Hematopoietic multipotent progenitor cell treated with erythropoietin and hydrocortisone succinate and interleukin-3 and kit ligand, for 15 days (in vitro differentiated cells): ENCODE measurements at regions not wholly inside any gene's neighbourhood (a gene's known extent, or its start where the extent isn't known, plus 50 kb on each side); places are given as distances from the start of the nearest gene placed in this dataset.
"Not testable (repeated sequence)": the region's sequence is repeated elsewhere in the genome, so short reads cannot be mapped to it uniquely, and the experiment has no call there.

ENCODE experiments used
- DNase-seq: peaks from one replicate; pipeline ENCODE4 v3.0.0-alpha.2; 2015; ENCODE audit warnings: low spot score

DNA sequence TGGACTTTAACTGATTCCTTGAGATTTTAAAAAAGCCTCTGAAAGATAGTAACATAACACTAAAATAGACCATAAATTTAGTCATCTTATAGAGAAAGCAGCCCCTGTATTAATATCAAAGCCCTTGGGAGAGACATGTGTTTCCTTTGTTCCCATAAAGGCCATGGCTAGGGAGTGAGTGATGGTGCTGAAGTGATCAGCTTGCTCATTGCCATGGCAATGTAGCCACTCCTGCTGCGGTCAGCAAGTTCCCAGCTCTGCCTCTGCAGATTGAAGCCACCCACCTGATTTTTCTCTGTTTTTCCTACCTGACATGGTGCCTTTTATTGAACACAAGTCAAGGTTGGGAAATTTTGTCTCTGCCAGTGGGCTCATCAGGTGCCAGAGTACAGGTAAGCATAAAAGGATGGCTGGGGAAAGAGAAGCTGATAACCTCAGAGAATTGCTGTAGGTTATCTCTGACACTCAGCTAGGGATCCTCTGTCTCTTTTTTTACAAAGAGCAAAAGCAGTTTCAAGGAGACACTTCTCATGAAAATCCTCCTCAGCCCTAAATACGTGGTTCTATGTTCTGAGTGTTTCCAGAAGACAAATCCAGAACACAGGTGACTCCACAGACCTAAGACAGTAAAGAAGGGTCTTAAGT, 296.3 kb upstream of the NMUR2 start:
- no peak for DNase-seq

GRCh38 chr5:152704286-152704685, 299.2 kb upstream of the NMUR2 start:
- no peak for DNase-seq

- DNase-seq = no peak
Observed at GRCh38 chr5:152711801-152712388, 306.8 kb upstream of the NMUR2 start.

GRCh38 chr5:152717393-152717792, 312.3 kb upstream of the NMUR2 start:
- no peak for DNase-seq

- no peak for DNase-seq
Observed at GRCh38 chr5:152723482-152723881, 318.4 kb upstream of the NMUR2 start.

GRCh38 chr5:152730176-152730575, 325.1 kb upstream of the NMUR2 start:
- DNase-seq = no peak

- no peak for DNase-seq
Observed at GRCh38 chr5:152736906-152737305, 331.8 kb upstream of the NMUR2 start.

DNA sequence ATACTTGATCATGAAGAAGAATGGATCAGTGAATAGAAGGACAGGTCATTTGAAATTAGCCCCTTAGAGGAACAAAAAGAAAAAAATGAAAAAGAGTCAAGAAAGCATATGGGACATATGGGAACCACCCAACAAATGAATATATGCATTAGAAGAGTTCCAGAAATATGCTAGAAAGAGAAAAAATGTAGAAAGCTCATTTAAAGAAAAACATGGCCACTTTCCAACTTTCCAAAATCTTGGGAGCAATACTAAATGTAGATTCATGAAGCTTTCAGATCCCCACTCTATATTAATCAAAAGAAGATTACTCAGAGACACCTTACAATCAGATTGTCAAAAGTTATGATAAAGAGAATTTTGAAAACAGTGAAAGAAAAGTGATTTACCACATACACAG, 334.8 kb upstream of the NMUR2 start:
- DNase-seq = no peak

GRCh38 chr5:152741126-152741525, 336.0 kb upstream of the NMUR2 start:
- not testable (repeated sequence) for DNase-seq

DNA sequence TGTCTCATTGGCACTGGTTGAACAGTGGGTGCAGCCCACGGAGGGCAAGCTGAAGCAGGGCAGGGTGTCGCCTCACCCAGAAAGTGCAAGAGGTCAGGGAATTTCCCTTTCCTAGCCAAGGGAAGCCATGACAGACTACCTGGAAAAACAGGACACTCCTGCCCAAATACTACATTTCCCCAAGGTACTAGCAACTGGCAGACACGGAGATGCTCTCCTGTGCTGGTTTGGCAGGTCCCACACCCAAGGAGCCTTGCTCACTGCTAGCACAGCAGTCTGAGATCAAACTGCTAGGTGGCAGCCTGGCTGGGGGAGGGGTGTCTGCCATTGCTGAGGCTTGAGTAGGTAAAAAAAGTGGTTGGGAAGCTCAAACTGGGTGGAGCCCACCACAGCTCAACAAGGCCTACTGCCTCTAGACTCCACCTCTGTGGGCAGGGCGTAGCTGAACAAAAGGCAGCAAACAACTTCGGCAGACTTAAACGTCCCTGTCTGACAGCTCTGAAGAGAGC, 382.7 kb upstream of the NMUR2 start:
- DNase-seq = not testable (repeated sequence)

DNA sequence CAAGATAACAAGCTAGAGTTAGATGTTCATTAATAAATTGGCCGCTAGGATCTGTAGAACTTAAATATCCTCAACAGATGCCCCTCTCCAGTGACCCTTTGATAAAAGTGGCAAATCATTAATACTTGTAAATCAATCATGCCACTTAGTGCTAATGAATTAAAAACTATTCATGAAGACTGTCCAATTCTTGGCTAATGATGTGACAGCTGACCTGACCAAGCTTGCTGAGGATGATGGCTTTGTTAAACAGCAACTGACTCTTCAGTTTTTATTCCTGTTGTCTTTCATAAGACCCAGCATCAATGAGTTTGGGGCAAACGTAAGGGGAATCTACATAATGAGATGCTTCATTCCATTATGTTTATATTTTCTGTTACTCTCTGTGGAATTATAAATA, 396.8 kb upstream of the NMUR2 start:
- DNase-seq = no peak

- no peak for DNase-seq
Observed at GRCh38 chr5:152804179-152804578, 399.1 kb upstream of the NMUR2 start.

GRCh38 chr5:152811988-152812387, 406.9 kb upstream of the NMUR2 start:
- DNase-seq = no peak

- no peak for DNase-seq
Observed at GRCh38 chr5:152813526-152813925, 408.4 kb upstream of the NMUR2 start.

- no peak for DNase-seq
Observed at GRCh38 chr5:152819891-152820290, 414.8 kb upstream of the NMUR2 start.

GRCh38 chr5:152824316-152824715, 419.2 kb upstream of the NMUR2 start:
- no peak for DNase-seq

- no peak for DNase-seq
Observed at GRCh38 chr5:152838241-152838786, 433.2 kb upstream of the NMUR2 start.

DNA sequence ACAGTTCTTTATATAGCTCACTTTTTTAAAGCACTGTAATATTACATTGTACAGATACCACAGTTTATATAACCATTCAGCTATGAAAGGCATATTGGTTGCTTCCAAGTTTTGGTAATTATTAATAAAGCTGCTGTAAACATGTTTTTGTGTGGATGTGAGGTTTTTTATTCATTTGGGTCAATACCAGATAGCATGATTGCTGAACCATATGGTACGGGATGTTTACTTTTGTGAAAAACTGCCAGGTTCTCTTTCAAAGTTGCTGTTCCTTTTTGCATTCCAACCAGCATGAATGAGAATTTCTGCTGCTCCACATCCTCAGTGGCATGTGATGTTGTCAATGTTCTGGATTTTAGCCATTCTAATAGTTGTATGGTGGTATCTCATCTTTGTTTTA, 439.6 kb upstream of the NMUR2 start:
- DNase-seq = no peak

GRCh38 chr5:152853361-152853760, 448.3 kb upstream of the NMUR2 start:
- DNase-seq = no peak

DNA sequence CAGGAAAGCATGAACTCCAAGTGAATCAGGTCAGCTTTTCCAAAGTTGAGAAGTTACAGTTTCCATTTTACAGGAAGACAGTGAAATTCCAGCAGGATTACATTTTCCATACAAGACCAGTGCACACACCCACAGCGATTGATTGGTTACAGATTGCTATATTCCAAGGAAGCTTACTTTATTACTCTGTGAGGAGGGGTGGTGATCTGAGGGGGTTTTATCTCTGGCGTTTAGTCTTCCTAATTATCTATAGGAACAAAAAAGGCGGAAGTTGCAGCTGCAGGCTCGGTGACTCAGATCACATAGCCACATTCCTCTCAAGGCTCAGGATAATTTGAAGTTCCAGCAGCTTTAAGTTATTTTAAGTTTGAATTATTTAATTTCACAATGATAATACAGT, 450.4 kb upstream of the NMUR2 start:
- no peak for DNase-seq

GRCh38 chr5:152861231-152861630, 456.2 kb upstream of the NMUR2 start:
- no peak for DNase-seq

- DNase-seq = no peak
Observed at GRCh38 chr5:152864447-152864846, 459.4 kb upstream of the NMUR2 start.

DNA sequence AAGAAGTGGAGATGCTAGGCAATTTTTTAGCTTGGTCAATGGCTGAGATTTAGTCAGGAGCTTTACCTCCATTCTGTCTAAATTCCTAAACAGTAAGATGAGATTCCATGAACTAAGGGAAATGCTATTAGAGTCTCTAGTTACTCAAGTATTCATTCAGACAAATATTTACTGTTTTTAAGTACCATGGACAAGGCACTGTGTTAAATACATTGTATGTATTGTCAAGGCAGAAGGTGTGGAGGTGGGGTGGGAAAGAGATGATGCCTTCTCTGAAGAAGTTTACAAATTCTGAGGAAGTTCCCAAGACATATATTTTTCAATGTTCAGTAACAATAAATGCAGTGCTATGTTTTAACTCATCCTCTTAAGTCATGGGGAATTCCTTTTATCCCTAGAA, 459.9 kb upstream of the NMUR2 start:
- DNase-seq = no peak

DNA sequence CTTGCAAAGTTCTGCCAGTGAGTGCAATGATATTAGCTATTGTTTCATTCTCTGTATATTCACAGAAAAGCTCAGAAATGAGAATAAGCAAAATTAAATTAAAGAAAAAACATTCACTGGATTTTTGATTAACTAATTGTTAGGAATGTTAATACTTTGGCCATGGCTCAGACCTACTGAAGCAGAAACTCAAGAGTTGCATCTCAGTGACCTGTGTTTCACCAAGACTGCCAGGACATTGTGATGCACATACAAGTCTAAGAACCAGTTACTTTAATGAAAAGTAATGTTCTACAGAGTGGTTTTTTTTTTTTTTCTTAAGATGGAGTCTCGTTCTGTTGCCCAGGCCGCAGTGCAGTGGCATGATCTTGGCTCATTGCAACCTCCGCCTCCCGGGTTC, 464.9 kb upstream of the NMUR2 start:
- DNase-seq = no peak
